ENCODE measurements at regions not wholly inside any gene's neighbourhood (a gene's known extent, or its start where the extent isn't known, plus 50 kb on each side); places are given as distances from the start of the nearest gene placed in this dataset.

GRCh38 chr12:31845613-31846322 lies 113.4 kb upstream of the RESF1 start:
- Histone ChIP-seq H3K27ac (ENCODE audit: low read depth in 1 of 3, low read length in 2 of 3) (no peak overlapping the region), H3K4me1 (ENCODE audit: control insufficient read depth in 3 of 3, insufficient read depth in 2 of 3, low read depth in 1 of 3, low read length in 2 of 3) (no peaks in the 10 kb centered on the region), H3K36me3 (ENCODE audit: control insufficient read depth in 3 of 3, insufficient read depth in 2 of 3, low read depth in 1 of 3, low read length in 3 of 3) (no peaks in the 10 kb centered on the region), H3K9me3 (ENCODE audit: control insufficient read depth in 2 of 2, insufficient read depth in 1 of 2, low read depth in 1 of 2, low read length in 1 of 2) (peaks cover 0 to 31% of the 10 kb centered on the region in 2 donors), H3K4me3 (ENCODE audit: low read depth in 1 of 3, low read length in 3 of 3) (no peak overlapping the region), H3K27me3 (ENCODE audit: control insufficient read depth in 3 of 3, insufficient read depth in 3 of 3, low read length in 3 of 3) (no peaks in the 10 kb centered on the region)
- no peak for DNase-seq
- WGBS, 3 donors, result 59 to 71% (median 68%) methylated on average over 6 of the region's 6 CpGs
- FAIRE-seq, result no peak

DNA sequence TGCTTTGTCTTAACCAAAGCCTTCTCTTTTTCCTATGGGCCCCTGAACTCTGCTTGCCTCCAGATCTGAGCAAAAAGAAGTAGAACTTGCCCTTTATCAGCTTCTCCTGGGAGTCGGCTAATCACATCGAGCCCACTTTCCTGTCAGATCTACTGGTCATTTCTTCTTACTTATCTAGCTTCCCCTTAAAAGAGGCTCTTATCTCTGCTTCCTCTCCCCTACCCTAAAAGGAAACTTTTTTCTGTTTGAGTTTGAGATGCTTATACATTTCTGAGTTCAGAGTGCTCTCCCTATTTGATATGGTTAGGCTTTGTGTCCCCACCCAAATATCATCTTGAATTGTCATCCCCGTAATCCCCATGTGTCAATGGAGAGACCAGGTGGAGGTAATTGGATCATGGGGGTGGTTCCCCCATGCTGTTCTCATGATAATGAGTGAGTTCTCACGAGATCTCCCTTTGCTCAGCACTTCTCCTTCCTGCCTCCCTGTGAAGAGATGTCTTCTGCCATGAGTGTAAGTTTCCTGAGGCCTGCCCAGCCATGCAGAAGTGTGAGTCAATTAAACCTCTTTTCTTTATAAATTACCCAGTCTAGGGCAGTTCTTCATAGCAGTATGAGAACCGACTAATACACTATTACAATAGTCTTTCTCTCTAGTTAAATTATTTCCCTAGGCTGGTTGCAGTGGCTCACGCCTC lies 114.7 kb upstream of the AMN1 start:
- no peaks in the 10 kb centered on the region for H3K36me3 ChIP-seq (ENCODE audit: control insufficient read depth in 3 of 3, insufficient read depth in 2 of 3, low read depth in 1 of 3, low read length in 3 of 3)
- no peaks in the 10 kb centered on the region for H3K4me1 ChIP-seq (ENCODE audit: control insufficient read depth in 3 of 3, insufficient read depth in 2 of 3, low read depth in 1 of 3, low read length in 2 of 3)
- no peak overlapping the region for H3K4me3 ChIP-seq (ENCODE audit: low read depth in 1 of 3, low read length in 3 of 3)
- FAIRE-seq (no peak), DNase-seq (no peak)
- H3K27me3 ChIP-seq (ENCODE audit: control insufficient read depth in 3 of 3, insufficient read depth in 3 of 3, low read length in 3 of 3), result no peaks in the 10 kb centered on the region
- peaks cover 0 to 22% of the 10 kb centered on the region in 2 donors for H3K9me3 ChIP-seq (ENCODE audit: control insufficient read depth in 2 of 2, insufficient read depth in 1 of 2, low read depth in 1 of 2, low read length in 1 of 2)
- WGBS, 3 donors, result 77 to 88% (median 80%) methylated on average over 6 of the region's 6 CpGs
- H3K27ac ChIP-seq (ENCODE audit: low read depth in 1 of 3, low read length in 2 of 3), result no peak overlapping the region

DNA sequence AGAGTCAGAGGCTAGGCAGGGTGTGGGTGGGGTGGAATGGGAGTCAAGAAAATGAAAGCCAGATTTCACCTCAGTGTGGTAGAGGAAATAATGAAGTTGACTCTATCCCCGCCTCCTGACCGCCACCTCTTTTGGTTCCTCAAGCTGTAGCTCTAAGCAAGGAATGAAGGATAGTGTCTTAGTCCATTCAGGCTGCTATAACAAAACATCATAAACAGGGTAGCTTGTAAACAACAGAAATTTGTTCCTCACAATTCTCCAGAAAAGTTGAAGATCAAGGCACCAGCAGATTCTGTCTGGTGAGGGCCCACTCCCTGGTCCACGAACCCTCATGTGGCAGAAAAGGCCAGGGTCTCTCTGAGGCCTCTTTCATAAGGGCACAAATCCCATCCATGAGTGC lies 109.1 kb upstream of the AMN1 start:
- no peak for FAIRE-seq
- WGBS, 3 donors, result 88 to 96% (median 90%) methylated on average over 3 of the region's 3 CpGs

DNA sequence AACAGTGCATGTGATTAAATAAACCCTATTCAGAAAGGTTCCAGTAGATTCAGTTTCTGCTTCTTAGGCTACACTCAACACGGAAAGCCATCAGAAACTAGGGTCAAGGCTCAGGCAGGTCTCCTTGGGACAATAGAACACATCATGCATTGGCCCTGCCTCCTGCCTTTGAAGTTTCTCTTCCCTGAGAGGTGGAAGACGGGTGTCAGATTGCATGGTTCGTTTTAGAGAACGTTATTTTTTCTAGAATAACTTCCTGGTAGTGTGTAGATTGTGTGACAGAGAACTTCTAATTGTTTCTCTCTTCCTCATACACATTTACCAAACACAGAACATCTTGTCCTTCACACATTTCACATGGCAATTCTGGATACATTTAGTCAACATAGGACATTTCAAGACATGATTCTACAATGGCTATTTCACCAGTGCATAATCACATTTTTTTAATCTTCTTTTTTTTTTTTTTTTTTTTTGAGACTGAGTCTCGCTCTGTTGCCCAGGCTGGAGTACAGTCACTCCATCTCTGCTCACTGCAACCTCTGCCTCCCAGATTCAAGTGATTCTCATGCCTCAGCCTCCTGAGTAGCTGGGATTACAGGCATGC lies 106.6 kb upstream of the AMN1 start:
- DNase-seq (peak in 1 of 2 donors; percentile 10), FAIRE-seq (no peak)
- H3K4me1 ChIP-seq (ENCODE audit: control insufficient read depth in 3 of 3, insufficient read depth in 2 of 3, low read depth in 1 of 3, low read length in 2 of 3), result no peaks in the 10 kb centered on the region
- H3K27me3 ChIP-seq (ENCODE audit: control insufficient read depth in 3 of 3, insufficient read depth in 3 of 3, low read length in 3 of 3), result no peaks in the 10 kb centered on the region
- H3K4me3 ChIP-seq (ENCODE audit: low read depth in 1 of 3, low read length in 3 of 3), result no peak overlapping the region
- no peaks in the 10 kb centered on the region for H3K36me3 ChIP-seq (ENCODE audit: control insufficient read depth in 3 of 3, insufficient read depth in 2 of 3, low read depth in 1 of 3, low read length in 3 of 3)
- H3K27ac ChIP-seq (ENCODE audit: low read depth in 1 of 3, low read length in 2 of 3), result no peak overlapping the region
- WGBS, 3 donors, result 28 to 48% (median 35%) methylated on average over 5 of the region's 5 CpGs
- peaks cover 0 to 24% of the 10 kb centered on the region in 2 donors for H3K9me3 ChIP-seq (ENCODE audit: control insufficient read depth in 2 of 2, insufficient read depth in 1 of 2, low read depth in 1 of 2, low read length in 1 of 2)

More for the DNA sequence above, 109.1 kb upstream of the AMN1 start:
- DNase-seq, result no peak
- no peaks in the 10 kb centered on the region for H3K27me3 ChIP-seq (ENCODE audit: control insufficient read depth in 3 of 3, insufficient read depth in 3 of 3, low read length in 3 of 3)
- H3K4me3 ChIP-seq (ENCODE audit: low read depth in 1 of 3, low read length in 3 of 3), result no peak overlapping the region
- H3K4me1 ChIP-seq (ENCODE audit: control insufficient read depth in 3 of 3, insufficient read depth in 2 of 3, low read depth in 1 of 3, low read length in 2 of 3), result no peaks in the 10 kb centered on the region
- no peak overlapping the region for H3K27ac ChIP-seq (ENCODE audit: low read depth in 1 of 3, low read length in 2 of 3)
- H3K36me3 ChIP-seq (ENCODE audit: control insufficient read depth in 3 of 3, insufficient read depth in 2 of 3, low read depth in 1 of 3, low read length in 3 of 3), result no peaks in the 10 kb centered on the region
- H3K9me3 ChIP-seq (ENCODE audit: control insufficient read depth in 2 of 2, insufficient read depth in 1 of 2, low read depth in 1 of 2, low read length in 1 of 2), result peaks cover 0 to 15% of the 10 kb centered on the region in 2 donors

DNA sequence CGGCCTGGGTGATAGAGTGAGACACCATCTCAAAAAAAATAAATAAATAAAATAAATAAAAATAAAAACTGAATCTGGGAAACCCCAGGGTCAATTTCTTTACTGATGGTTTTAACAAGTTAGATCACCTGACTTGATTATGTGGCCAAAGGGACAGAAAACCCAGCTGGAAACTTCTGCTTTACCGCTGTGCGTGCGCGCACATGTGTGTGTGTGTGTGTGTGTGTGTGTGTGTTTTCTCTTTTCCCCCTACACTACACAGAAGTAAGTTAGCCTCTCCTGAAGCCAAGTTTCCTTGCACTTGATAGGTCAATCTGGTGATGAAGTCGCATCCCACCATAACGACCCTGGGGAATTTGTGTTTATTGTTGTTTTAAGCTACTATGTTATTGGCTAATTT lies 105.3 kb upstream of the AMN1 start:
- DNase-seq, result no peak
- Histone ChIP-seq H3K4me3 (ENCODE audit: low read depth in 1 of 3, low read length in 3 of 3) (no peak overlapping the region), H3K27me3 (ENCODE audit: control insufficient read depth in 3 of 3, insufficient read depth in 3 of 3, low read length in 3 of 3) (no peaks in the 10 kb centered on the region), H3K36me3 (ENCODE audit: control insufficient read depth in 3 of 3, insufficient read depth in 2 of 3, low read depth in 1 of 3, low read length in 3 of 3) (no peaks in the 10 kb centered on the region), H3K9me3 (ENCODE audit: control insufficient read depth in 2 of 2, insufficient read depth in 1 of 2, low read depth in 1 of 2, low read length in 1 of 2) (peaks cover 0 to 24% of the 10 kb centered on the region in 2 donors), H3K27ac (ENCODE audit: low read depth in 1 of 3, low read length in 2 of 3) (no peak overlapping the region), H3K4me1 (ENCODE audit: control insufficient read depth in 3 of 3, insufficient read depth in 2 of 3, low read depth in 1 of 3, low read length in 2 of 3) (no peaks in the 10 kb centered on the region)
- WGBS, 3 donors, result 90 to 94% (median 91%) methylated on average over 7 of the region's 7 CpGs
- FAIRE-seq, result no peak

DNA sequence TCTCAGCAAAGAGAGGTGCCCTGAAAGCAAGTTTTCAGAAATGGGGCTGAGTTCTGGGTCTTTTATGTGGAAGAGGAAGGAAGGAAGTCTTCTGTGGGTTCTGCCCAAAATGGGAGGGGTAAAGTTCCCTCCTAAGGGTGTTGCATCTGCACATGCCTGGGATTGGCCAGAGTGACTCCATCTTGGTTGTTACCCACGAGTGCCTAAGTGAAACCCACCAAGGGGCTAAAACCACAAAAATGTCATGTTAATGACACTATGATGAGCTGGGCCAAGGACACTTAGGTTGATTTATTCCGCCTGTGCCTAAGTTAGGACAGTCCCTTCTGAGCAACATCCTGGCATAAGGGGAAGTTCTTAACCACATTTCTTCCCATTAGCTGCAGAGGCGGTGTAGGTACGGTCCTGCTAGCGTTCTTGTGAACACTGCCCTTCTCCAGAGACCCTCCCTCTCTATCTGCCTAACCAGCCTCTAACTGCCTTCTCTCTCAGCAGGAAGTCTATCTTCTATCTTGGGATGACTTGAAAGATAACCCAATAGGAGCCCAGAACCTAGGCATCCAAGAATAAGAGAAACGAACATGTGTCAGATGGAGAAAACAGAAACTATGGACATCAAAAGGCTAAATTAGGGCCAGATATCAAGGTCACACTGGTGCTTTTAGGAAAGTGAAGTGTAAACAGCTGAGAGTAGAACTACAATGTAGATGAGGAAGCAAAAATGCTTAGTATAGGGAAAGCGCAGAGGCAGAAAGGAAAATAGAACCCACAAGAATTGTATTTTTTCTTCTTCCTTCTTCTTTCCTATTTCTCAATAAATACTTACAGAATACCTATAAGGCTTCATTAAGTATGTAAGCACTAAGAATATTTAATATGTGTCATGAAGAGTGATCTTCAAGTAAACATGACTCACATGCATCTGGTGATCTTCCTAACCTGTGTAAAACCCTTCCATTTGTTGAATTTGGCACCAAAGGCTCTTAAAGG lies 104.2 kb upstream of the AMN1 start:
- DNase-seq (peak in 1 of 2 donors; percentile 18), FAIRE-seq (no peak)
- Histone ChIP-seq H3K4me1 (ENCODE audit: control insufficient read depth in 3 of 3, insufficient read depth in 2 of 3, low read depth in 1 of 3, low read length in 2 of 3) (no peaks in the 10 kb centered on the region), H3K36me3 (ENCODE audit: control insufficient read depth in 3 of 3, insufficient read depth in 2 of 3, low read depth in 1 of 3, low read length in 3 of 3) (no peaks in the 10 kb centered on the region), H3K9me3 (ENCODE audit: control insufficient read depth in 2 of 2, insufficient read depth in 1 of 2, low read depth in 1 of 2, low read length in 1 of 2) (peaks cover 0 to 22% of the 10 kb centered on the region in 2 donors), H3K27ac (ENCODE audit: low read depth in 1 of 3, low read length in 2 of 3) (peak overlapping the region in 1 of 3 donors; percentile 0), H3K27me3 (ENCODE audit: control insufficient read depth in 3 of 3, insufficient read depth in 3 of 3, low read length in 3 of 3) (no peaks in the 10 kb centered on the region), H3K4me3 (ENCODE audit: low read depth in 1 of 3, low read length in 3 of 3) (no peak overlapping the region)
- WGBS, 3 donors, result 65 to 80% (median 79%) methylated on average over 7 of the region's 7 CpGs

DNA sequence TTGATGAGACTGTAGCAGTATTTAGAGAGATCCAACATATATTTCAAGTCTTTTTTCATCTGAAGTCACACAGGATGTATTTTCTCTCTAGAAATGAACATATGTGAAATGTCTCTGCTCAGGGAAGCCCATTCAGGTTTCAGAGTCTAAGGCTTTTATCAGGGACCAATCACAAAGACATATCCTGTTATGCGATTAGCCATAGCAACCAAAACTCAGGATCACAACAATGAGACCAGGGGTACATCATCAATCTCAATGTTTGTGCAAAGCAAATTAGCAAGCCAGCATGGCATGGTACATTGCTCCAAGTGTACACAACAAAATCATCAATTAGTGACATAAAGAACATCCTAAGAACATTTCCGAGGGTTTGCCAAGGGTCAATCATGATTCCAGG lies 99.2 kb upstream of the AMN1 start:
- no peak overlapping the region for H3K27ac ChIP-seq (ENCODE audit: low read depth in 1 of 3, low read length in 2 of 3)
- DNase-seq, result no peak
- H3K9me3 ChIP-seq (ENCODE audit: control insufficient read depth in 2 of 2, insufficient read depth in 1 of 2, low read depth in 1 of 2, low read length in 1 of 2), result peaks cover 0 to 21% of the 10 kb centered on the region in 2 donors
- no peak for FAIRE-seq
- H3K4me3 ChIP-seq (ENCODE audit: low read depth in 1 of 3, low read length in 3 of 3), result no peak overlapping the region
- H3K27me3 ChIP-seq (ENCODE audit: control insufficient read depth in 3 of 3, insufficient read depth in 3 of 3, low read length in 3 of 3), result no peaks in the 10 kb centered on the region
- H3K36me3 ChIP-seq (ENCODE audit: control insufficient read depth in 3 of 3, insufficient read depth in 2 of 3, low read depth in 1 of 3, low read length in 3 of 3), result no peaks in the 10 kb centered on the region
- no peaks in the 10 kb centered on the region for H3K4me1 ChIP-seq (ENCODE audit: control insufficient read depth in 3 of 3, insufficient read depth in 2 of 3, low read depth in 1 of 3, low read length in 2 of 3)
- WGBS, 3 donors, result 86 to 95% (median 88%) methylated on average over 2 of the region's 2 CpGs

DNA sequence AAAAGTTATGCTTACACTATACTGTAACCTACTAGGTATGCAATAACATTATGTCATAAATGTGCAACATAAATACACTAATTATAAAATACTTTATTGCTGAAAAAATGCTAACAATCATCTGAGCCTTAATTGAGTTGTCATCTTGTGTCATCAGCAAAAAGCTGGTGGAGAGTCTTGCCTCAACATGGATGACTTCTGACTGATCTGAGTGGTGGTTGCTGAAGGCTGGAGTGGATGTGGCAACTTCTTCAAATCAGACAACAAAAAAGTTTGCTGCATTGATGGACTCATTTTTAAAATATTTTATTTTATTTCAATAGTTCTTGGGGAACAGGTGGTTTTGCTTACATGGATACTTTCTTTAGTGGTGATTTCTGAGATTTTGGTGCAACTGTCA lies 93.9 kb upstream of the AMN1 start:
- Histone ChIP-seq H3K36me3 (ENCODE audit: control insufficient read depth in 3 of 3, insufficient read depth in 2 of 3, low read depth in 1 of 3, low read length in 3 of 3) (no peaks in the 10 kb centered on the region), H3K9me3 (ENCODE audit: control insufficient read depth in 2 of 2, insufficient read depth in 1 of 2, low read depth in 1 of 2, low read length in 1 of 2) (peaks cover 0 to 12% of the 10 kb centered on the region in 2 donors)
- DNase-seq, result no peak

More for the DNA sequence above, 93.9 kb upstream of the AMN1 start:
- Histone ChIP-seq H3K27me3 (ENCODE audit: control insufficient read depth in 3 of 3, insufficient read depth in 3 of 3, low read length in 3 of 3) (no peaks in the 10 kb centered on the region), H3K4me3 (ENCODE audit: low read depth in 1 of 3, low read length in 3 of 3) (no peak overlapping the region), H3K27ac (ENCODE audit: low read depth in 1 of 3, low read length in 2 of 3) (no peak overlapping the region), H3K4me1 (ENCODE audit: control insufficient read depth in 3 of 3, insufficient read depth in 2 of 3, low read depth in 1 of 3, low read length in 2 of 3) (no peaks in the 10 kb centered on the region)
- FAIRE-seq, result no peak
